ENCODE measurements at regions not wholly inside any gene's neighbourhood (a gene's known extent, or its start where the extent isn't known, plus 50 kb on each side); places are given as distances from the start of the nearest gene placed in this dataset.
"Not testable (repeated sequence)": the region's sequence is repeated elsewhere in the genome, so short reads cannot be mapped to it uniquely, and the experiment has no call there.

DNA sequence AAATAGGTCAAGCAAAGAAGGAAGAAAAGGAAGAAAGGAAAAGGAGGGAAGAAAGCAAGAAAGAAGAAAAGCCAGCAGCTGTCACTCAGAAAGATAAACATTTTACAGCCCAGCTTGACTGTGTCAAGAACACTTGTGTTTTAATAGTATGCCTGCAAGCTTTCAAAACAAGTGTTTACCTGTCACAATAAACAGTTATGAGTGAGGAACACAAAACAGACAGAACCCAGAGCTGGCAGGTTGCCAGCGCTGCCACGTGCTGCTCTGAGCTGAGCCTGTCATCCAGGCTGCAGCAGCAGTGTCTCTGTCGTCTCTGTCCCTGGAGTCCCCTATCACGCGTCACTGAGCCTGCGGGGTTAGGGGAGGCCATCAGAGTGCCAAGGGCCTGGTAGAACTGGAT is 827.6 kb upstream of the AUTS2 start:
- Histone ChIP-seq H3K27ac (replicated peaks) (no peak overlapping the region), H3K9me3 (replicated peaks) (no peaks in the 10 kb centered on the region), H3K4me3 (no peak overlapping the region), H3K4me1 (peaks cover 8% of the 10 kb centered on the region), H3K27me3 (ENCODE audit: low read depth) (peaks cover 3% of the 10 kb centered on the region), H3K36me3 (no peaks in the 10 kb centered on the region)
- TF ChIP-seq, protein P1, sequence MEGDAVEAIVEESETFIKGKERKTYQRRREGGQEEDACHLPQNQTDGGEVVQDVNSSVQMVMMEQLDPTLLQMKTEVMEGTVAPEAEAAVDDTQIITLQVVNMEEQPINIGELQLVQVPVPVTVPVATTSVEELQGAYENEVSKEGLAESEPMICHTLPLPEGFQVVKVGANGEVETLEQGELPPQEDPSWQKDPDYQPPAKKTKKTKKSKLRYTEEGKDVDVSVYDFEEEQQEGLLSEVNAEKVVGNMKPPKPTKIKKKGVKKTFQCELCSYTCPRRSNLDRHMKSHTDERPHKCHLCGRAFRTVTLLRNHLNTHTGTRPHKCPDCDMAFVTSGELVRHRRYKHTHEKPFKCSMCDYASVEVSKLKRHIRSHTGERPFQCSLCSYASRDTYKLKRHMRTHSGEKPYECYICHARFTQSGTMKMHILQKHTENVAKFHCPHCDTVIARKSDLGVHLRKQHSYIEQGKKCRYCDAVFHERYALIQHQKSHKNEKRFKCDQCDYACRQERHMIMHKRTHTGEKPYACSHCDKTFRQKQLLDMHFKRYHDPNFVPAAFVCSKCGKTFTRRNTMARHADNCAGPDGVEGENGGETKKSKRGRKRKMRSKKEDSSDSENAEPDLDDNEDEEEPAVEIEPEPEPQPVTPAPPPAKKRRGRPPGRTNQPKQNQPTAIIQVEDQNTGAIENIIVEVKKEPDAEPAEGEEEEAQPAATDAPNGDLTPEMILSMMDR (IDR thresholded peaks at IDR 0.05; ENCODE audit: borderline replicate concordance): no peak
- peak; percentile 69 for DNase-seq
- intact Hi-C loops (cut with micrococcal nuclease): no loop called here

DNA sequence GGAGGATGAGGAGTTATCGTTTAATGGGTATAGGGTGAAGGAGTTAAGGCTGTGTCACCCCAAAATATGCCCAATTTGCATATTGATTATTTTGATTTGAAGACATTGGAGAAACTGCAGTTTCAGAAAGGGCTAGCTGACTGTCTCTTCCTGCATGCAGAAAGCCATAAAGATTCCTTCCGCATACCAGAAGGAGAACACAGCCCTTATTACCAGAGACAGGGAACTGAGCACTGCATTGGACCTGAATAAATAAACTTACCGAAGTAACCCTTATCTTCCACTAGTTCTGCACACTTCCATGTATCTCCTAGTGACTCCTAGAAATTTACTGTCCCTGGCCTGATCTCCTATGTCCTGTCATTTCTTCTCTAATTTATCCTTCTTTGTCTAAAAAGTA is 821.9 kb upstream of the AUTS2 start:
- no peak overlapping the region for H3K27ac ChIP-seq (replicated peaks)
- no peaks in the 10 kb centered on the region for H3K9me3 ChIP-seq (replicated peaks)
- TF ChIP-seq, protein P1 (IDR thresholded peaks at IDR 0.05; ENCODE audit: borderline replicate concordance): no peak
- no peak for DNase-seq
- intact Hi-C loops (cut with micrococcal nuclease): no loop called here
- no peak overlapping the region for H3K4me3 ChIP-seq
- H3K27me3 ChIP-seq (ENCODE audit: low read depth): no peaks in the 10 kb centered on the region
- no peaks in the 10 kb centered on the region for H3K36me3 ChIP-seq
- H3K4me1 ChIP-seq: no peaks in the 10 kb centered on the region

DNA sequence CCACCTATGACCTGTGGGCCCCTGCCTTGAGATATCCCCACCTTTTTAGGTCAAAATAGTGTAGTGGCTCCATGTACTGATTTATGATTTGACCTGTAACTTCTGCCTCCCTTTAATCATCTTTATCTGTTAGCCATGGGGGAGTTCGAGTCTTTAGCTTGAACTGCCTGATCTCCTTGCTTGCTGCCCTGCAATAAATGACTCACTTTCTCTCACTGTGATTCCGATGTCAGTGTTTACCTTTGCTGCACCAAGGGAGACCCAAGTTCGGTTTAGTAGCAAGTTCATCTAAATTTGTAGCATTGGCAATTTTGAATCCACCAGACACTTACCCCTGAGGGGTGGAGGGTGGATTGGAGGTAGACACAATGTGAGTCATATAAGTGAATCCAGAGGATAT is 814.6 kb upstream of the AUTS2 start:
- no peak for DNase-seq
- Histone ChIP-seq H3K27me3 (ENCODE audit: low read depth) (no peaks in the 10 kb centered on the region), H3K36me3 (no peaks in the 10 kb centered on the region), H3K9me3 (replicated peaks) (no peaks in the 10 kb centered on the region), H3K27ac (replicated peaks) (no peak overlapping the region), H3K4me1 (no peaks in the 10 kb centered on the region), H3K4me3 (no peak overlapping the region)
- intact Hi-C loops (cut with micrococcal nuclease): no loop called here
- TF ChIP-seq, protein P1 (IDR thresholded peaks at IDR 0.05; ENCODE audit: borderline replicate concordance): no peak

DNA sequence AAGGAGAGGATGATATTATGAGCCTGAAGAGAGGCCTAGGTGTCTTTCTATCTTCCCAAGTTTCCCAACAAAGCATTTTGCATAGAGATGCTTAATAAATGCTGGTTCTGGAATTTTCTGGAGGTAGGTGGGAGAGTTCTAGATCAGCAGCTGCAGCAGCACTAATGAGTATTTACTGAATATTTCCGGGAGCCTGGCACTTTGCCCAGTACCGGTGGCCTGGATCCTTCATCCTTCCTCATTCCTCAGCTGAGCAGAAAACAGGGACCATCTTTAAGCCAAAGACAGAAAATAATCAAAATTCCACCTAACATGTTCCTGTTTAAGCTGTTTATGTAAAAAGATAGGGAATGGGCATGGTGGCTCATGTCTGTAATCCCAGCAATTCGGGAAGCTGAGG is 813.2 kb upstream of the AUTS2 start:
- TF ChIP-seq, protein P1 (IDR thresholded peaks at IDR 0.05; ENCODE audit: borderline replicate concordance): no peak
- H3K27ac ChIP-seq (replicated peaks): no peak overlapping the region
- peaks cover 4% of the 10 kb centered on the region for H3K27me3 ChIP-seq (ENCODE audit: low read depth)
- H3K4me1 ChIP-seq: no peaks in the 10 kb centered on the region
- H3K36me3 ChIP-seq: no peaks in the 10 kb centered on the region
- H3K4me3 ChIP-seq: no peak overlapping the region
- intact Hi-C loops (cut with micrococcal nuclease): no loop called here
- no peaks in the 10 kb centered on the region for H3K9me3 ChIP-seq (replicated peaks)
- no peak for DNase-seq

DNA sequence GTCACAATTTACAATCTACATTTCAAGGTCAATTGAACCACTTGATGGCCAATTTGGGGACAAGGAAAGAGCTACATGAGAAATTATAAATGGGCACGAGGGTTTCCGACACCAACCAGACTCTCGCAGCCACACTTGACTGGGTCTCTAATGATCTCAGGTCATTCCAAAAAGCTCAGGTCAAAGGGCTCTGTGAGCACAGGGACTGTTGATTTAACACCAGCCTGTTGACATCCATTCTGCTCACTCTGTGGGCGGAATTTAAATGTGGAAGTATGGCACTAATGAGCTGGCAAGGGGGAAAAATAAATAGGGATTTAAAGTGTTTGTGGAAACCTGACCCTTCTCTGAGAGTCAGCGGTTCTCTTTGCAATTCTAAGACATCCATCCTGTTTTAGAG is 810.7 kb upstream of the AUTS2 start:
- no peak overlapping the region for H3K4me3 ChIP-seq
- H3K36me3 ChIP-seq: no peaks in the 10 kb centered on the region
- TF ChIP-seq, protein P1 (IDR thresholded peaks at IDR 0.05; ENCODE audit: borderline replicate concordance): no peak
- DNase-seq: no peak
- no peaks in the 10 kb centered on the region for H3K9me3 ChIP-seq (replicated peaks)
- intact Hi-C loops (cut with micrococcal nuclease): no loop called here
- H3K27me3 ChIP-seq (ENCODE audit: low read depth): peaks cover 20% of the 10 kb centered on the region
- H3K4me1 ChIP-seq: no peaks in the 10 kb centered on the region
- H3K27ac ChIP-seq (replicated peaks): no peak overlapping the region

DNA sequence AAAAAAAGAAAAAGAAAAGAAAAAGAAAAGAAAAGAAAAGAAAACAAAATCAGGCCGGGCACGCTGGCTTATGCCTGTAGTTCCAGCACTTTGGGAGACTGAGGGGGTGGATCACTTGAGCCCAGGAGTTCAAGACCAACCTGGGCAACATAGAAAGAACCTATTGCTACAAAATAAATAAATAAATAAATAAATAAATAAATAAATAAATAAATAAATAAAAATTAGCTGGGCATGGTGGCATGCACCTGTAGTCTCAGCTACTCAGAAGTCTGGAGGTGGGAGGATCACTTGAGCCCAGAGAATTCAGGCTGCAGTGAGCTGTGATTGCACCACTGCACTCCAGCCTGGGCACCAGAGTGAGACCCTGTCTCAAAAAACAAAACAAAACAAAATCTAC is 809.7 kb upstream of the AUTS2 start:
- H3K4me3 ChIP-seq; H3K4me1 ChIP-seq; DNase-seq; H3K36me3 ChIP-seq; intact Hi-C loops (cut with micrococcal nuclease); H3K27ac ChIP-seq (replicated peaks); H3K9me3 ChIP-seq (replicated peaks): not testable (repeated sequence)
- peaks cover 20% of the 10 kb centered on the region for H3K27me3 ChIP-seq (ENCODE audit: low read depth)
